ENCODE measurements at regions not wholly inside any gene's neighbourhood (a gene's known extent, or its start where the extent isn't known, plus 50 kb on each side); places are given as distances from the start of the nearest gene placed in this dataset.

GRCh38 chr20:40244286-40244685 lies 444.8 kb downstream of the MAFB start:
- no peak overlapping the region for H3K27ac ChIP-seq (replicated peaks)
- no peak overlapping the region for H3K4me3 ChIP-seq (replicated peaks; ENCODE audit: insufficient read depth, low read length)
- DNase-seq (ENCODE audit: low read depth in 1 of 2, low spot score in 1 of 2), result no peak
- TF ChIP-seq REST (IDR thresholded peaks at IDR 0.05; ENCODE audit: insufficient replicate concordance, low read depth) (no peak), POLR2AphosphoS5 (IDR thresholded peaks at IDR 0.05; ENCODE audit: low read depth) (no peak), SPI1 (IDR thresholded peaks at IDR 0.05; ENCODE audit: borderline replicate concordance, low read depth) (no peak), CTCF (IDR thresholded peaks at IDR 0.05; ENCODE audit: insufficient read depth, low read length) (no peak), GABPA (IDR thresholded peaks at IDR 0.05; ENCODE audit: low read depth) (no peak)
- H3K27me3 ChIP-seq (ENCODE audit: insufficient read depth, poor library complexity, severe bottlenecking), result no peaks in the 10 kb centered on the region

- H3K4me3 ChIP-seq (replicated peaks; ENCODE audit: insufficient read depth, low read length), result no peak overlapping the region
- DNase-seq (ENCODE audit: low read depth in 1 of 2, low spot score in 1 of 2), result peak in 1 of 2 experiments; percentile 3
- H3K27ac ChIP-seq (replicated peaks), result no peak overlapping the region
- TF ChIP-seq SPI1 (IDR thresholded peaks at IDR 0.05; ENCODE audit: borderline replicate concordance, low read depth) (no peak), POLR2AphosphoS5 (IDR thresholded peaks at IDR 0.05; ENCODE audit: low read depth) (no peak), CTCF (IDR thresholded peaks at IDR 0.05; ENCODE audit: insufficient read depth, low read length) (no peak), REST (IDR thresholded peaks at IDR 0.05; ENCODE audit: insufficient replicate concordance, low read depth) (no peak), GABPA (IDR thresholded peaks at IDR 0.05; ENCODE audit: low read depth) (no peak)
- H3K27me3 ChIP-seq (ENCODE audit: insufficient read depth, poor library complexity, severe bottlenecking), result no peaks in the 10 kb centered on the region
Measured at GRCh38 chr20:40241596-40242343, 447.3 kb downstream of the MAFB start.

GRCh38 chr20:40238511-40238910 lies 450.5 kb downstream of the MAFB start:
- Histone ChIP-seq H3K27me3 (ENCODE audit: insufficient read depth, poor library complexity, severe bottlenecking) (peaks cover 4% of the 10 kb centered on the region), H3K4me3 (replicated peaks; ENCODE audit: insufficient read depth, low read length) (no peak overlapping the region), H3K27ac (replicated peaks) (no peak overlapping the region)
- no peak for DNase-seq (ENCODE audit: low read depth in 1 of 2, low spot score in 1 of 2)
- TF ChIP-seq GABPA (IDR thresholded peaks at IDR 0.05; ENCODE audit: low read depth) (no peak), REST (IDR thresholded peaks at IDR 0.05; ENCODE audit: insufficient replicate concordance, low read depth) (no peak)
